ENCODE measurements at regions not wholly inside any gene's neighbourhood (a gene's known extent, or its start where the extent isn't known, plus 50 kb on each side); places are given as distances from the start of the nearest gene placed in this dataset.

DNA sequence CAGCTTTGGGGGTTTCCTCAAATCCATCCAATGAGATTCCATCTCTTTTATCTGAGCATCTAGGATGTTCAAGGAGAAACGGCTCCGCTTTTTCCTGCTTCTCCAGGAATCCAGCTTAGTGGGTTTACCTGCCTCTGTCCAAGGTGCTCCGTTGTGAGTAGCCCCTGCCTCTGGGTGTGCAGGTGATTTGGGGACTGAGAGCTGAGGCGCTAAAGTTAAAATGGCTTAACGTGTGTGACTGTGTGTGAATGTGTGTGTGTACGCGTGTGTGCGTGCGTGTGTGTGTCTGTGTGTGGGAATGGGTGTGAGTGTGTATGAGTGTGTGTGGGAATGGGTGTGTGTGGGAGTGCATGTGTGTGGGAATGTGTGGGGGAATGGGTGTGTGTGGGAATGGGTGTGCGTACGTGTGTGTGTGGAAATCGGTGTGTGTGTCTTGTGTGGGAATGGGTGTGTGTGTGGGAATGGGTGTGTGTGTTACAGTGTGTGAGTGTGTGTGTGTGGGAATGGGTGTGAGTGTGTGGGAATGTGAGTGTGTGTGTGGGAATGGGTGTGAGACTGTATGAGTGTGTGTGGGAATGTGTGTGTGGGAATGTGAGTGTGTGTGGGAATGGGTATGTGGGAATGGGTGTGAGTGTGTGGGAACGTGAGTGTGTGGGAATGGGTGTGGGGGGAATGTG, 90.2 kb upstream of the INSIG1 start:
- no peak for TF ChIP-seq POLR2A (IDR thresholded peaks at IDR 0.05; ENCODE audit: low read length)
- TF ChIP-seq GATA1 (IDR thresholded peaks at IDR 0.05; ENCODE audit: low read depth, low read length): no peak

All from erythroblast (primary cell).